ENCODE measurements at regions not wholly inside any gene's neighbourhood (a gene's known extent, or its start where the extent isn't known, plus 50 kb on each side); places are given as distances from the start of the nearest gene placed in this dataset.

- peaks cover 36% of the 10 kb centered on the region for H3K27me3 Mint-ChIP-seq (ENCODE audit: unreplicated experiment)
- no peak overlapping the region for H3K27ac Mint-ChIP-seq (ENCODE audit: unreplicated experiment)
- DNase-seq (ENCODE audit: extremely low spot score, unreplicated experiment) = no peak
- no peak overlapping the region for H3K4me3 Mint-ChIP-seq (ENCODE audit: unreplicated experiment)
- H3K4me1 Mint-ChIP-seq (ENCODE audit: unreplicated experiment) = no peaks in the 10 kb centered on the region
- no peaks in the 10 kb centered on the region for H3K36me3 Mint-ChIP-seq (ENCODE audit: unreplicated experiment)
- H3K9me3 Mint-ChIP-seq (ENCODE audit: unreplicated experiment) = no peaks in the 10 kb centered on the region
- no peak for TF ChIP-seq CTCF (IDR thresholded peaks at IDR 0.05)
These were observed 71.0 kb upstream of the ACP3 start for GRCh38 chr3:132246212-132246611.

GRCh38 chr3:132247211-132247610, 70.0 kb upstream of the ACP3 start:
- no peak overlapping the region for H3K4me3 Mint-ChIP-seq (ENCODE audit: unreplicated experiment)
- no peak overlapping the region for H3K27ac Mint-ChIP-seq (ENCODE audit: unreplicated experiment)
- TF ChIP-seq CTCF (IDR thresholded peaks at IDR 0.05) = no peak
- H3K36me3 Mint-ChIP-seq (ENCODE audit: unreplicated experiment) = no peaks in the 10 kb centered on the region
- no peak for DNase-seq (ENCODE audit: extremely low spot score, unreplicated experiment)
- no peaks in the 10 kb centered on the region for H3K9me3 Mint-ChIP-seq (ENCODE audit: unreplicated experiment)
- H3K27me3 Mint-ChIP-seq (ENCODE audit: unreplicated experiment) = peaks cover 37% of the 10 kb centered on the region
- H3K4me1 Mint-ChIP-seq (ENCODE audit: unreplicated experiment) = no peaks in the 10 kb centered on the region

DNA sequence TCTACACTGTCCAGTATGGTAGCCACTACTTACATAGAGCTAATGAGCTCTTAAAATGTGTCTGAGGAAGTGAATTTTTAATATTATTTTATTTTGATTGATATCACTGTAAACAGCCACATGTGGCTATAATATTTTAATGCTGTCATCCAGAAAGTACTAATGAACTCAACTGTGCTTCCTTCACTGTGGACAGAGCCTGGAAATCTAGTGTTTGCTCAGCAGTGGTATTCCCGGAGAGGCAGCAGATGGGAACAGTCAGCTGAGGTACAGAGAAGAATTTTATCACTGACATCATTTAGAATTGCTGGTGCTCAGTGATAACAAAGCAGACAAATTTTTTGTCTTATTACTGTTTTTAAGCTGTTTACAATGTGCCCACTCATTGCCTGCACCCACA, 68.7 kb upstream of the ACP3 start:
- Mint-ChIP-seq H3K4me3 (ENCODE audit: unreplicated experiment) (no peak overlapping the region), H3K36me3 (ENCODE audit: unreplicated experiment) (no peaks in the 10 kb centered on the region)

DNA sequence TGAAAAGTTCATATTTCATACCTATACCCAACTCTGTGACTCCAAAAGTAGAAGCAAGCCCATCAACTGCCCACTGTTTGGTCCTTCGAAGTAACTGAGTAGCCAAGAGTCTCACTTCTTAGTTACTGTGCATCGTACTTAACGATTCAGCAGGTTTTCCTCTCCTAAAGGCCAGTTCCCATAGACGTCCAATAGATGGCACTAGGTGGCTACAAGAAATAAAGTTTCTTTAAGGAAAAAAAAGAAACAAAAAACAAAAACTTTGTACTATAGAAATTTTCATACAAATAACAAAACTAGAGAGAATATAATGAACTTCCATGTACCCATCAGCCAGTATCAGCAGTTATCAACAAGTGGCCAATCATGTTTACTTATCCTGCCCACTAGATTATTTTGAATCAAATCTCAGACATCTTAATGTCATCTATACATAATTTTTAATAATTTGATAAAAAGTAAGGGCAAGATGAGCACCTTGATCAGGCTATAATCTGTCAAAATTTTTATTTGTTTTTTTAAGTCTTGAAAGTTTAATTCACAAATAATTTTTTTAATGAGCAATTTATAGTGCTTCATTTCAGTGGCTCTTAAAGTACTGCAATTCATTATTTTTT, 63.8 kb upstream of the ACP3 start:
- peaks cover 15% of the 10 kb centered on the region for H3K27me3 Mint-ChIP-seq (ENCODE audit: unreplicated experiment)
- DNase-seq (ENCODE audit: extremely low spot score, unreplicated experiment) = no peak

More for the DNA sequence above, 68.7 kb upstream of the ACP3 start:
- H3K27ac Mint-ChIP-seq (ENCODE audit: unreplicated experiment) = no peak overlapping the region
- no peaks in the 10 kb centered on the region for H3K9me3 Mint-ChIP-seq (ENCODE audit: unreplicated experiment)
- DNase-seq (ENCODE audit: extremely low spot score, unreplicated experiment) = no peak
- H3K27me3 Mint-ChIP-seq (ENCODE audit: unreplicated experiment) = peaks cover 28% of the 10 kb centered on the region
- TF ChIP-seq CTCF (IDR thresholded peaks at IDR 0.05) = no peak
- H3K4me1 Mint-ChIP-seq (ENCODE audit: unreplicated experiment) = no peaks in the 10 kb centered on the region

More for the DNA sequence above, 63.8 kb upstream of the ACP3 start:
- Mint-ChIP-seq H3K9me3 (ENCODE audit: unreplicated experiment) (no peaks in the 10 kb centered on the region), H3K36me3 (ENCODE audit: unreplicated experiment) (no peaks in the 10 kb centered on the region), H3K27ac (ENCODE audit: unreplicated experiment) (no peak overlapping the region), H3K4me1 (ENCODE audit: unreplicated experiment) (no peaks in the 10 kb centered on the region), H3K4me3 (ENCODE audit: unreplicated experiment) (no peak overlapping the region)
- peak; percentile 78 for TF ChIP-seq CTCF (IDR thresholded peaks at IDR 0.05)

Data from osteocyte (in vitro differentiated cells).